ENCODE measurements at regions not wholly inside any gene's neighbourhood (a gene's known extent, or its start where the extent isn't known, plus 50 kb on each side); places are given as distances from the start of the nearest gene placed in this dataset.

DNA sequence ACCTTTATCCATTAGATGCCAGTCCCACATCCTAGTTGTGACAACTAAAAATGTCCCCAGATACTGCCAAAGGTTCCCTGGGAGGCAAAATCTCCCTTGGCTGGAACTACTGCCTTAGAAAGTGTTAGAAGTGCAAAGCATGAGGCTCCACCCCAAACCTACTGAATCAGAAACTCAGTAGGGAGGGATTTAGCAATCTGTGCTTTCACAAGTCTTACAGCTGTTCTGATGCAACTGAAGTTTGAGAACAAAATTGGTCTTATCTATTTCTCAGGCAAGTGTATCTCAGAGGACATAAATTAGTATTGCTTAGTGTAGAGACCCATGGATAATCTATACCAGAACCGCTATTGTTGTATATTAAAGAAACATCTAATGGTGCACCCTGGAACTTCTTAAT is 70.2 kb downstream of the CLDN1 start:
- DNase-seq (ENCODE audit: low spot score) = peak; percentile 25

DNA sequence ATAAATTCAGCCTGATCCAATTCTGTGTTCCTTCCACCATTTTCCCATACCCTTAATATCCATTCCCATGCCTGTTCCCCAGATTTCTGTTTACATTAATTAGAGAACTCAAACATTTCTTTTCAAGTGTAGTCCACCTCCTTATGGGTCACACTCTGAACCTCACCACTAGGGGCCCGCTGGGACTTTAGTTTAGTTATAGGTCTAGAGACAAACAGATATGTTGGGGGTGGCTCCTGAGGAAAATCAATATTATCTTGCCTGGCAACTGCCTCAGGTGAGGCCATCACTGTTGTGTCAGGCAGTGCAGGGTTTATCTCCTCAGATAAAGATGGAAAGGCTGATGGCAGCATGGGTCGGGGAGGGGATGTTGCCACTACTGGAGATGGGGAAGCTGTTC is 72.8 kb downstream of the CLDN1 start:
- DNase-seq (ENCODE audit: low spot score) = no peak

- DNase-seq (ENCODE audit: low spot score) = no peak
These were observed 80.1 kb downstream of the CLDN1 start for GRCh38 chr3:190242147-190242546.

DNA sequence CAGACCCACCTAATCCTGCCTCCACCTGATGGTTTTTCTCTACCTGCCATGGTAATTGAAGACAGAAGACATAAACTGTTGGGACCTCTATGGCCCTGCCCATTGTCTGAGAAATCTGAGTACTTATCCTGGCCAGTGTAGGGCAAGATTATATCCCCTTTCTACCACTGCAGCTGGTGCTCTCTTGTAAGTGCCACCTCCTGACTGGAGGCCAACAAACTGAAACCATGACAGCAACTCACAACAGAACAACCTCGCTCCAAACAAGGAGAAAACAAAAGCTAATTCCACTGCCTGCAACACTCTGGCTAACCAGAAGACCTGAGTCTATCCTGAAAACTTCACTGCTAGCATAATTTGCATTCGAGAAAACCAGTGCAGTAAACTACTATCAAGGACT is 82.9 kb downstream of the CLDN1 start:
- no peak for DNase-seq (ENCODE audit: low spot score)

DNA sequence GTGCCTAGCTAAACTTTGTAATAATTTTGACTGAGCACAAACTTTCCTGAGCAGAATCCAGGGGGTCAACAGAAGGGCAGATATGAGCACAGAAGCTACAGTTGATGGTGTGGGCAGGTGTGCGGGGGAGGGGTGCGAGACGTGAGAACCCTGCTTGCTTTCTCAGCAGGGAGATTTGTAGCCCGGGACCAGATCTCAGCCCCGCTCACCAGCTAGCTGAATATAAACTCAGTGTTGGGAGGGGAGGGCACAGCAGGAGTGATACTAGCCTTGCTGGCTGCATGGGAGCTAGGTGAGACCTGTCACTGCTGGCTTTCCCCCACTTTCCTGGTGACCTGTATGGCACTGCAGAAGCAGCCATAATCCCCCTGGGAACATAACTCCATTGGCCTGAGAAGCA is 83.4 kb downstream of the CLDN1 start:
- DNase-seq (ENCODE audit: low spot score) = no peak

GRCh38 chr3:190234621-190235020 is 87.6 kb downstream of the CLDN1 start:
- no peak for DNase-seq (ENCODE audit: low spot score)

DNA sequence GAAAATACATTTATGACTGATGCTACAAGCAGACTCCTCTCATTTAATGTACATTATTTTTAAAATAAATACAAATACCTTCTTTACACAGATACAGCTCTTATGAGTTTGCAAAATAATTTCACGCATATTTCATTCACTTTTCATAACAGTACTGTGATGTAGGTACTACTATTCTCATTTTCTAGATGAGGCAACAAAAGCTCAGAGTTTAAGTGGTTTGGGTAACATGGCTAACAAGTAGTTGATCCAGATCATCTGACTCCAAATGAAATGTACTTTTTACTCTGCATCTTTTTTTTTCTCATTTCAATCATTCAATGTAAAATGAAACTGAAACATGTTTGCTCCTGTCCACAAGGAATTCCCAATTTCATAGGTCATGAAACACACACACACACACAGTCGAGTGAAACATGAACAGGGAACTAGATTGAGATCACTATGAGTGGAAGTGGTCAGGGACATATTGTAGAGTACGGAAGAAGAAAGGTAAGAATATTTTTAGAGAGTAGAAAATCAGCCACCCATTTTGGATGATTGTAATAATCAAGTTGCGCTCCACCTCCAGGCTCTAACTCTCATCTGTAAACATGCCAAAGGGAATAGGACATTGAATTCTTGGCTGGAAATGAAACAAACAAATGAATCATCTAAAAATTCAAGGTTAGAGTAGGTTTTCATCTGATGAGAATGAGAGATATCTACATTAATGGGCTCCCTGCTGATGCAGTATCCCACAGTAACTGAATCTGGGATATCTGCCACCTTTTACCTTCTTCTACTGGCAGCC is 92.4 kb downstream of the CLDN1 start:
- no peak for DNase-seq (ENCODE audit: low spot score)

DNA sequence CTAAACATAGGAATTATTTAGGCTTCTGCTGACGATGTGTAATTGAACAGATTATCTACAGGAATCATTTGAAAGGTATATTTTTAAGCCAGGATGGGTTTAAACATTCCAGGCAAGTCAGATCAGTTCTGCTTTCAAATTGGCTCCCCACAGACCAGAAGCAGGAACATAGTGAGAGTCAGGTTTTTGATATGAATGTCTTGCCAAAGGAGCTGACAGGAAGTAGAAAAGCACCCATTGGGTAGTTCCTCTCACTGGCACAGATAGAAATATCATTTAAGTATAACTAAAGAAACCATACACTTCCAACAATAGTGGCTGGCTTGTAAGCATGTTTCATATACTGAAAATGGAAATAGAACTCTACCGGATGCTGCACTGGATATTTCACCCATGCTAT is 95.2 kb downstream of the CLDN1 start:
- DNase-seq (ENCODE audit: low spot score) = no peak

DNA sequence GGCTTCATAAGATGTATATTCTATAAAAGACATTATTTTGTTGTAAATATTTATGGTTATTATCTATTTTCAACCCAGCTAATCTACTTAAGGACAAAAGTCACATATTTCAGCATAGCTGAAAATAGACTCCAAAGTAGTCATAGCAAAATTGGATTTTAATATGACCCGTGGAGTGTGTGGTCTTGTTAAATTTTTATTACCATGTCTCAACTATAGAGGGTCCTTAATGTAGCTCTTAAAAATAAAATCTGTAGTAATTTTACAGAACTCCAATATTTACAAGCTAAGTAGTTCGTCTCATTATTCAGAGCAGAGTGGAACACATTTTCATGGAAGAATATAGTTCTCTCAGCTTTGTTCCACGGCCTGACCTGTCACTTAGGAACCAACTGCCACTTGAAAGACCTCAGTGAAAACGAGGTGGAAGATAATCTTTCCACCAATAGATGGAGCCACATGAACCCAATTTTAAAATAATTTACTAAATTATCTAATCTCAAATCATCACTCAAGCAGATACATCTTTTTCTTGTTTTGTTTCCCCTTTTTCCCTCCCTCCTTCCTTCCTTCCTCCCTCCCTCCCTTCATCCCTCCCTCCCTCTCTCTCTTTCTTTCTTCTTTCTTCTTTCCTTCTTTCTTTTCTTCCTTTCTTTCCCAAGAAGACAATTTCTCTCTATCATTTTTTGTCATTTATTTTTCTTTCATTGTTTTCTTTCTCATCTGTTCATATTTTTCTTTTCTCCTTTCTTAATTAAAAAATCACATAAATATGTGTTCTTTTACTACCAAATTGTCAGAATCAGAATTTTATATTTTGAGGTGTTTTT is 97.2 kb downstream of the CLDN1 start:
- peak; percentile 23 for DNase-seq (ENCODE audit: low spot score)

- peak; percentile 5 for DNase-seq (ENCODE audit: low spot score)
These were observed 97.8 kb downstream of the CLDN1 start for GRCh38 chr3:190224456-190224855.

DNA sequence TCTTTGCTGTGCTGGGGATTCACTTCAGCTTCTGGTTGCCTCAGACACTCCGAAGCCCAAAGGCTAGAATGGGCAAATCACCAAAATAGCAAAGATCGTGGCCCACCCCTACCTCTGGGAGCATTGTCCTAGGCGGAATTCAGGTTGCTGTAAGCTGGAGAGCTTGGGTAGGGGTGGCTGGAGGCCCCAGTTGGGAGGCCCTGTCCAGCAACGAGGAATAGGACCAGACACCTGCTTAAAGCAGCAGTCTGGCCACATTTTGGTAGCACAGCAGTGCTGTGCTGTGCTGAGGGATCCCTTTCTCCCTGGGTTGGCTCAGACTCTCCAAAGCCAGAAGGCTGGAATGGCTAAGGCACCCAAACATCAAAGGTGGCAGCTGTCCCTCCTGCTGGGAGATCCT is 99.3 kb downstream of the CLDN1 start:
- DNase-seq (ENCODE audit: low spot score) = no peak

- DNase-seq (ENCODE audit: low spot score) = no peak
These were observed 99.9 kb downstream of the CLDN1 start for GRCh38 chr3:190222360-190222759.

GRCh38 chr3:190220362-190220761 is 99.7 kb upstream of the P3H2 start:
- DNase-seq (ENCODE audit: low spot score) = no peak

DNA sequence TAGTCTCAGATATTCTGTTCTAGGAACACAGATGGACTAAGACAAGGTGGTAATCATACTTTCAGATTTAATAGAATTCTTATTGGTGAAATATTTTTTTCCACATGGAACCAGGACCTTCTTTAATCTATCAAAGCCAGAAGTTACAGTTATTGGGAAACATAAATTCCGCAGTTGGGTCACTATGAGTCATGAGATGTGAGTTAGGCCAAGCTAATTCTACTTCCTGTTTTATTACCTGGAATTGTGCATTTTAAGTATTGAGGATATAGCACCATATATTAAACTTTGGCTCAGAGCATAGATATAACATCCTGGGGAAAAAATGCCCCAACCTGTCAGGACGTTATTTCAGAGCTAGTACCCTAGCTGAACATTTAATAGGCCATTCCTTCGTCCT is 96.4 kb upstream of the P3H2 start:
- no peak for DNase-seq (ENCODE audit: low spot score)

GRCh38 chr3:190213727-190214126 is 93.0 kb upstream of the P3H2 start:
- no peak for DNase-seq (ENCODE audit: low spot score)

GRCh38 chr3:190210608-190211007 is 89.9 kb upstream of the P3H2 start:
- DNase-seq (ENCODE audit: low spot score) = no peak

- no peak for DNase-seq (ENCODE audit: low spot score)
These were observed 88.8 kb upstream of the P3H2 start for GRCh38 chr3:190209533-190209932.

DNA sequence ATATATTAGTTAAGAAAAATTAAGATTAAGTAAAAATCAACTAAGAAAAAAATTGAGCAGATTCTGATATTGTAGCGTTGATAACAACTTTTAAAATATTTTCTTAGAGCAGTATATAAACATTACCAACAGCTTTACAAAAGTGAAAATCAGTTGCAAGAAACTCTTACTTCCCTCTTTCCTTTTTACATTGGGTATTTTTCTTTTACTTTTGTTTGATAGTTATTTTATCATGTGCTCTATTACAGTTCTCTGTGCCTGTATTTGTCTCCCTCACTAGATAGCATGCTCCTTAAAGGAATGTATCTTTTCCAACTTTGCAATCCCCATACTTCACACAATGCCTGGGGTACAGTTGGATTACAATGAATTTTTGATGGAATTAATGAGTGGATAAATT is 87.5 kb upstream of the P3H2 start:
- no peak for DNase-seq (ENCODE audit: low spot score)

DNA sequence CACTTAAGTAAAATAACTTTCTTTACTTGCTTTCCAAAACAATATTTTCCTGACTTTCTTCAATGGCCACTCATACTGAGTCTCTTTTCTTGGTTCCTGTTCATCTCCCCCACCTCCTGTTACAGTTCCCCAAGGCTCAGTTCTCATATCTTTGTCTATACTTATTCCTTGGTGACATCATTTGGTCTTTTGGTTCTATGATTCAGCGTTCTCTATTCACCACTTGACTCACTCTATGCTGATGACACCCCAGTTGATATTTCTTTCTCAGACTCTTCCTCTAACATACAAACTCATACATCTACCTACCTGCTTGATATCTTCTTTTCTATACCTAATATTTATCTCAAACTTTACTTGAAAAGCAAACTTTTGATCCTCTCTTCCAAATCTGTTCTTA is 85.0 kb upstream of the P3H2 start:
- DNase-seq (ENCODE audit: low spot score) = no peak

- no peak for DNase-seq (ENCODE audit: low spot score)
These were observed 83.5 kb upstream of the P3H2 start for GRCh38 chr3:190204200-190204599.

GRCh38 chr3:190197346-190197763 is 76.7 kb upstream of the P3H2 start:
- DNase-seq (ENCODE audit: low spot score) = no peak

GRCh38 chr3:190194506-190194905 is 73.8 kb upstream of the P3H2 start:
- no peak for DNase-seq (ENCODE audit: low spot score)

GRCh38 chr3:190193210-190193609 is 72.5 kb upstream of the P3H2 start:
- no peak for DNase-seq (ENCODE audit: low spot score)

All from umbilical cord (tissue), 1 donor.